ENCODE measurements at regions not wholly inside any gene's neighbourhood (a gene's known extent, or its start where the extent isn't known, plus 50 kb on each side); places are given as distances from the start of the nearest gene placed in this dataset.

DNA sequence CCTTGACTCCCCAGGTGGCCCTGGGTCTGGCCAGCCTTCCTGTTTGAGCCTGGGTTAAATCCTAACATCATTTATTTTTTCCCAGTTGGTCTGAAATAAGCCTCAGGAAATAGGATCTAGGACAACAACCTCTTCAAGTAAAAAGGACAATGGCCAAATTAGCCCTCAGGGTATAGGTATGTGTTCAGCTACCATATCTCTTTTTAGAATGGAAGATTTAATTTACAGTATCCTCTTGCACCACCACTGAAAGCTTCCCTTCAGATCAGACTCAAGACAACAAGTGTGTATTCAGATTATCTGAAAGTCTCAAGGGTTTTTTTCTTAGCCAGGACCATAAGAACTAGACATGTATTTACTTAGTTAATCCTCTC, 61.6 kb upstream of the CXCR4 start:
- no peak for DNase-seq (ENCODE audit: low read depth)

- DNase-seq (ENCODE audit: low read depth), result no peak
Observed at GRCh38 chr2:136178941-136179601, 61.1 kb upstream of the CXCR4 start.

GRCh38 chr2:136175868-136176267, 57.9 kb upstream of the CXCR4 start:
- DNase-seq (ENCODE audit: low read depth), result no peak

- DNase-seq (ENCODE audit: low read depth), result no peak
Observed at GRCh38 chr2:136175466-136175865, 57.5 kb upstream of the CXCR4 start.

GRCh38 chr2:136173126-136173525, 55.2 kb upstream of the CXCR4 start:
- DNase-seq (ENCODE audit: low read depth), result no peak

GRCh38 chr2:136171223-136171622, 53.3 kb upstream of the CXCR4 start:
- no peak for DNase-seq (ENCODE audit: low read depth)

GRCh38 chr2:136168720-136169119, 50.8 kb upstream of the CXCR4 start:
- no peak for DNase-seq (ENCODE audit: low read depth)

GRCh38 chr2:136167721-136168475, 49.9 kb upstream of the CXCR4 start:
- no peak for DNase-seq (ENCODE audit: low read depth)
